Activated T-helper 1 cell treated with anti-CD3 and anti-CD28 coated beads, Interleukin-12 subunit alpha, Interleukin-12 subunit beta, Interleukin-2, Interleukin-4 antibody, amounts not matched to agents 30 ng/mL and 10 ng/mL and 1 ng/mL, durations not matched to agents 14 hours and 24 hours and 36 hours (primary cell): ENCODE measurements at regions not wholly inside any gene's neighbourhood (a gene's known extent, or its start where the extent isn't known, plus 50 kb on each side); places are given as distances from the start of the nearest gene placed in this dataset.

Experiments used
- DNase-seq: peaks from one replicate; pipeline ENCODE4 v3.0.0; 2021; ENCODE audit warnings: low spot score
- H3K27ac Mint-ChIP-seq: one replicate; pipeline ENCODE4 v1.8.0; 2021; ENCODE audit warnings: mild to moderate bottlenecking, mixed read lengths
- H3K27me3 Mint-ChIP-seq: one replicate; pipeline ENCODE4 v1.8.0; 2022; ENCODE audit warnings: mild to moderate bottlenecking, moderate library complexity, mixed read lengths; ENCODE audit not compliant: insufficient read depth
- H3K36me3 Mint-ChIP-seq: one replicate; pipeline ENCODE4 v1.8.0; 2021; ENCODE audit warnings: low read depth, mixed read lengths
- H3K4me1 Mint-ChIP-seq: one replicate; pipeline ENCODE4 v1.8.0; 2021; ENCODE audit warnings: low read depth, mixed read lengths
- H3K4me3 Mint-ChIP-seq: one replicate; pipeline ENCODE4 v1.8.0; 2021; ENCODE audit warnings: mild to moderate bottlenecking, moderate library complexity, mixed read lengths
- H3K9me3 Mint-ChIP-seq: one replicate; pipeline ENCODE4 v1.8.0; 2021; ENCODE audit warnings: mixed read lengths
- intact Hi-C: fragments of 100-400 bp; cut with micrococcal nuclease; formaldehyde crosslinking; loops from one replicate; pipeline ENCODE4 v1.15.1; 2024

- Mint-ChIP-seq H3K36me3 (no peaks in the 10 kb centered on the region), H3K9me3 (no peaks in the 10 kb centered on the region), H3K27me3 (peaks cover 8% of the 10 kb centered on the region), H3K4me3 (peak overlapping the region; percentile 37), H3K4me1 (peaks cover 7% of the 10 kb centered on the region), H3K27ac (no peak overlapping the region)
- no peak for DNase-seq
- intact Hi-C loops, result no loop called here
Measured at GRCh38 chr6:98764373-98764911, 69.9 kb upstream of the POU3F2 start.

GRCh38 chr6:98769546-98769945 lies 64.8 kb upstream of the POU3F2 start:
- intact Hi-C loops, result loop anchor here (2.0 kb wide), 1 partner anchor 77 kb away; no protein-coding TSS in a partner anchor
- no peak for DNase-seq
- H3K36me3 Mint-ChIP-seq, result no peaks in the 10 kb centered on the region
- peaks cover 9% of the 10 kb centered on the region for H3K27me3 Mint-ChIP-seq
- peaks cover under 1% of the 10 kb centered on the region for H3K4me1 Mint-ChIP-seq
- H3K4me3 Mint-ChIP-seq, result no peak overlapping the region
- no peak overlapping the region for H3K27ac Mint-ChIP-seq
- no peaks in the 10 kb centered on the region for H3K9me3 Mint-ChIP-seq

- Mint-ChIP-seq H3K9me3 (no peaks in the 10 kb centered on the region), H3K27me3 (peaks cover 15% of the 10 kb centered on the region), H3K27ac (no peak overlapping the region), H3K4me1 (peaks cover 4% of the 10 kb centered on the region), H3K36me3 (no peaks in the 10 kb centered on the region), H3K4me3 (no peak overlapping the region)
- intact Hi-C loops, result no loop called here
- no peak for DNase-seq
Measured at GRCh38 chr6:98775205-98775604, 59.2 kb upstream of the POU3F2 start.

- H3K27me3 Mint-ChIP-seq, result peaks cover 15% of the 10 kb centered on the region
- H3K9me3 Mint-ChIP-seq, result no peaks in the 10 kb centered on the region
- no peak for DNase-seq
- H3K4me1 Mint-ChIP-seq, result peaks cover 4% of the 10 kb centered on the region
- no peak overlapping the region for H3K27ac Mint-ChIP-seq
- intact Hi-C loops, result no loop called here
- H3K36me3 Mint-ChIP-seq, result no peaks in the 10 kb centered on the region
- no peak overlapping the region for H3K4me3 Mint-ChIP-seq
Measured at GRCh38 chr6:98777762-98778161, 56.6 kb upstream of the POU3F2 start.

- no peak overlapping the region for H3K27ac Mint-ChIP-seq
- peaks cover 8% of the 10 kb centered on the region for H3K27me3 Mint-ChIP-seq
- DNase-seq, result no peak
- peaks cover 4% of the 10 kb centered on the region for H3K4me1 Mint-ChIP-seq
- intact Hi-C loops, result no loop called here
- H3K9me3 Mint-ChIP-seq, result no peaks in the 10 kb centered on the region
- H3K36me3 Mint-ChIP-seq, result no peaks in the 10 kb centered on the region
- no peak overlapping the region for H3K4me3 Mint-ChIP-seq
Measured at GRCh38 chr6:98779618-98780017, 54.8 kb upstream of the POU3F2 start.

GRCh38 chr6:98782772-98783171 lies 51.6 kb upstream of the POU3F2 start:
- no peak overlapping the region for H3K4me3 Mint-ChIP-seq
- H3K4me1 Mint-ChIP-seq, result peaks cover 4% of the 10 kb centered on the region
- H3K9me3 Mint-ChIP-seq, result no peaks in the 10 kb centered on the region

GRCh38 chr6:98783578-98783977 lies 50.8 kb upstream of the POU3F2 start:
- H3K27me3 Mint-ChIP-seq, result peaks cover 14% of the 10 kb centered on the region
- no peaks in the 10 kb centered on the region for H3K36me3 Mint-ChIP-seq
- intact Hi-C loops, result no loop called here
- H3K9me3 Mint-ChIP-seq, result no peaks in the 10 kb centered on the region
- DNase-seq, result no peak
- H3K4me1 Mint-ChIP-seq, result no peaks in the 10 kb centered on the region
- no peak overlapping the region for H3K27ac Mint-ChIP-seq
- no peak overlapping the region for H3K4me3 Mint-ChIP-seq

More at GRCh38 chr6:98782772-98783171, 51.6 kb upstream of the POU3F2 start:
- H3K36me3 Mint-ChIP-seq, result no peaks in the 10 kb centered on the region
- no peak for DNase-seq
- no peak overlapping the region for H3K27ac Mint-ChIP-seq
- peaks cover 14% of the 10 kb centered on the region for H3K27me3 Mint-ChIP-seq
- intact Hi-C loops, result no loop called here
